DOHH2 (cell line): ENCODE measurements at regions not wholly inside any gene's neighbourhood (a gene's known extent, or its start where the extent isn't known, plus 50 kb on each side); places are given as distances from the start of the nearest gene placed in this dataset.

Source experiments
- CTCF ChIP-seq: fragments of 200-600 bp; sonication (generic); IDR thresholded peaks from one replicate; pipeline ENCODE4 v1.5.1; 2014; ENCODE audit warnings: antibody characterized with exemption, mild to moderate bottlenecking, low read depth, low read length; ENCODE audit not compliant: poor library complexity, severe bottlenecking
- EZH2phosphoT487 ChIP-seq: fragments of 200-600 bp; sonication (generic); IDR thresholded peaks from 2 replicates; pipeline ENCODE4 v1.6.1; 2017; ENCODE audit warnings: borderline replicate concordance, mild to moderate bottlenecking, antibody characterized with exemption, low read length, moderate library complexity, mixed read lengths

GRCh38 chr2:144650907-144651306 lies 131.0 kb upstream of the ZEB2 start:
- TF ChIP-seq CTCF (no peak), EZH2phosphoT487 (no peak)
